HEK293 (cell line): ENCODE measurements at regions not wholly inside any gene's neighbourhood (a gene's known extent, or its start where the extent isn't known, plus 50 kb on each side); places are given as distances from the start of the nearest gene placed in this dataset.

ENCODE experiments used
- CTCF ChIA-PET: fragments of 350-600 bp; formaldehyde crosslinking; extraction: SDS; loops from one replicate; lab custom pipeline; 2021; ENCODE audit warnings: antibody characterized with exemption; lab: Yijun Ruan, JAX
- POLR2A ChIA-PET: fragments of 300-600 bp; formaldehyde crosslinking; extraction: SDS; loops from one replicate; lab custom pipeline; 2020; ENCODE audit warnings: antibody characterized with exemption, inconsistent platforms; lab: Yijun Ruan, JAX
- H3K27ac ChIP-seq: fragments of 200-500 bp; sonication (Bioruptor generic); 2 replicates; pipeline ENCODE4 v1.5.1; 2014; ENCODE audit warnings: low read depth, low read length, control low read depth, inconsistent platforms; ENCODE audit errors: extremely low read depth
- H3K36me3 ChIP-seq, 2 experiments: fragments of 200-500 bp in 1 of 2; sonication (Bioruptor generic) in 1 of 2; 1 replicate in 1 of 2; 2 replicates in 1 of 2; pipeline ENCODE4 v1.5.1; 2014 to 2017; ENCODE audit warnings: inconsistent platforms in 2 of 2, low read length in 2 of 2; ENCODE audit not compliant: control insufficient read depth in 2 of 2, insufficient read depth in 1 of 2
- H3K4me1 ChIP-seq: fragments of 200-500 bp; sonication (Bioruptor generic); 2 replicates; pipeline ENCODE4 v1.5.1; 2014; ENCODE audit warnings: mild to moderate bottlenecking, low read length, inconsistent platforms; ENCODE audit not compliant: control insufficient read depth, insufficient read depth
- H3K4me3 ChIP-seq: 2 replicates; pipeline ENCODE4 v1.5.1; 2011; ENCODE audit warnings: low read depth, mild to moderate bottlenecking, control low read depth, low read length, moderate library complexity
- H3K9me3 ChIP-seq: fragments of 200-500 bp; sonication (Bioruptor generic); 2 replicates; pipeline ENCODE4 v1.5.1; 2014; ENCODE audit warnings: low read depth, low read length, inconsistent platforms; ENCODE audit not compliant: control insufficient read depth, insufficient read depth
- AEBP2 ChIP-seq: fragments of 450-650 bp; formaldehyde crosslinking; IDR thresholded peaks from 2 replicates; pipeline ENCODE4 v1.5.1; 2016; ENCODE audit warnings: missing biosample characterization, missing genetic modification characterization, borderline replicate concordance
- GLIS1 ChIP-seq: fragments of 450-650 bp; formaldehyde crosslinking; IDR thresholded peaks from 2 replicates; pipeline ENCODE4 v1.5.1; 2016; ENCODE audit warnings: missing biosample characterization, missing genetic modification characterization
- KLF17 ChIP-seq: fragments of 450-650 bp; formaldehyde crosslinking; IDR thresholded peaks from 2 replicates; pipeline ENCODE4 v1.5.1; 2016; ENCODE audit warnings: missing biosample characterization, missing genetic modification characterization
- KLF9 ChIP-seq: fragments of 450-650 bp; formaldehyde crosslinking; IDR thresholded peaks from 2 replicates; pipeline ENCODE4 v1.5.1; 2016; ENCODE audit warnings: missing biosample characterization, missing genetic modification characterization, low read depth
- MEIS1 ChIP-seq: sonication (generic); formaldehyde crosslinking; IDR thresholded peaks from 2 replicates; pipeline ENCODE4 v1.8.1; 2022; ENCODE audit warnings: missing genetic modification reagents, mild to moderate bottlenecking, borderline replicate concordance
- RBAK ChIP-seq: fragments of 450-650 bp; formaldehyde crosslinking; IDR thresholded peaks from 2 replicates; pipeline ENCODE4 v1.5.1; 2016; ENCODE audit warnings: missing biosample characterization, missing genetic modification characterization
- ZBTB20 ChIP-seq: fragments of 450-650 bp; formaldehyde crosslinking; IDR thresholded peaks from 2 replicates; pipeline ENCODE4 v1.5.1; 2016; ENCODE audit warnings: missing biosample characterization, missing genetic modification characterization
- ZBTB21 ChIP-seq: fragments of 450-650 bp; formaldehyde crosslinking; IDR thresholded peaks from 2 replicates; pipeline ENCODE4 v1.5.1; 2017; ENCODE audit warnings: missing biosample characterization, missing genetic modification characterization
- ZEB2 ChIP-seq: fragments of 450-650 bp; formaldehyde crosslinking; IDR thresholded peaks from 2 replicates; pipeline ENCODE4 v1.5.1; 2016; ENCODE audit warnings: missing biosample characterization, missing genetic modification characterization
- ZNF174 ChIP-seq: fragments of 450-650 bp; formaldehyde crosslinking; IDR thresholded peaks from 2 replicates; pipeline ENCODE4 v1.5.0; 2017; ENCODE audit warnings: missing biosample characterization, mild to moderate bottlenecking, missing genetic modification characterization
- ZNF2 ChIP-seq: fragments of 450-650 bp; formaldehyde crosslinking; IDR thresholded peaks from 2 replicates; pipeline ENCODE4 v1.5.1; 2016; ENCODE audit warnings: missing biosample characterization, missing genetic modification characterization
- ZNF211 ChIP-seq: fragments of 450-650 bp; formaldehyde crosslinking; IDR thresholded peaks from 2 replicates; pipeline ENCODE4 v1.5.1; 2016; ENCODE audit warnings: low read depth, missing biosample characterization, missing genetic modification characterization
- ZNF221 ChIP-seq: fragments of 450-650 bp; formaldehyde crosslinking; IDR thresholded peaks from 2 replicates; pipeline ENCODE4 v1.5.1; 2017; ENCODE audit warnings: missing biosample characterization, missing genetic modification characterization, borderline replicate concordance
- ZNF398 ChIP-seq: fragments of 450-650 bp; formaldehyde crosslinking; IDR thresholded peaks from 2 replicates; pipeline ENCODE4 v1.5.1; 2017; ENCODE audit warnings: missing biosample characterization, missing genetic modification characterization
- ZNF514 ChIP-seq: fragments of 450-650 bp; formaldehyde crosslinking; IDR thresholded peaks from 2 replicates; pipeline ENCODE4 v1.5.1; 2016; ENCODE audit warnings: missing biosample characterization, missing genetic modification characterization
- ZNF658 ChIP-seq: fragments of 450-650 bp; formaldehyde crosslinking; IDR thresholded peaks from 2 replicates; pipeline ENCODE4; 2016; ENCODE audit warnings: missing biosample characterization, missing genetic modification characterization
- ZNF843 ChIP-seq: fragments of 450-650 bp; formaldehyde crosslinking; IDR thresholded peaks from 2 replicates; pipeline ENCODE4 v1.5.1; 2016; ENCODE audit warnings: missing biosample characterization, missing genetic modification characterization
- ZXDB ChIP-seq: fragments of 450-650 bp; formaldehyde crosslinking; IDR thresholded peaks from 2 replicates; pipeline ENCODE4 v1.5.1; 2016; ENCODE audit warnings: missing biosample characterization, missing genetic modification characterization
- TF ChIP-seq, protein P1 (sequence below): fragments of 450-650 bp; formaldehyde crosslinking; IDR thresholded peaks from 2 replicates; pipeline ENCODE4 v1.5.1; 2016; ENCODE audit warnings: missing biosample characterization, missing genetic modification characterization
- TF ChIP-seq, protein P2 (sequence below): fragments of 450-650 bp; formaldehyde crosslinking; IDR thresholded peaks from 2 replicates; pipeline ENCODE4 v1.5.1; 2017; ENCODE audit warnings: missing biosample characterization, missing genetic modification characterization
- TF ChIP-seq, protein P3 (sequence below): fragments of 450-650 bp; formaldehyde crosslinking; IDR thresholded peaks from 2 replicates; pipeline ENCODE4 v1.5.1; 2016; ENCODE audit warnings: missing biosample characterization, missing genetic modification characterization

DNA sequence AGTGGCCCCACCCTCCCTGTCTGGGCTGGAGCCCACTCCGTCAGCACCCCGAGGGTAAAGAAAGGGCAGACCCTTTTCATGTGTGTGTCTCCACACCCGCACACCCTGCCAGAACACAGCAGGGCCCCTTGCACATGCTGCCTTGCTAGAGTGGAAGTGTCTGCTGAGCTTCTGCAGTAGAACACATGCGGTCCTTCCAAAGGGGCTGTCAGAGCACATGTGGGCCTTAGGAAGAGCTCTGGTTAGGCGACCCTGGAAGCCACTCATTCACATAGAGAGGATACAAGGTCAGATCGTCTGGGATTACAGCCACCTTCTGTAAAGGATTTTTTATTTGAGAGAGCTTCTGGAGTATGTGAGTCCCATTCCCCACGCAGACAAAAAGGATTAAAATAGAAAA is 613.2 kb upstream of the RAB6C start (continued):
- no peak for TF ChIP-seq ZNF211 (tag by site-specific recombination)

- TF ChIP-seq ZNF514 = no peak
- TF ChIP-seq GLIS1 = no peak
- TF ChIP-seq ZXDB (tag by site-specific recombination) = no peak
- TF ChIP-seq ZNF174 (tag by site-specific recombination) = no peak
- TF ChIP-seq, protein P1, sequence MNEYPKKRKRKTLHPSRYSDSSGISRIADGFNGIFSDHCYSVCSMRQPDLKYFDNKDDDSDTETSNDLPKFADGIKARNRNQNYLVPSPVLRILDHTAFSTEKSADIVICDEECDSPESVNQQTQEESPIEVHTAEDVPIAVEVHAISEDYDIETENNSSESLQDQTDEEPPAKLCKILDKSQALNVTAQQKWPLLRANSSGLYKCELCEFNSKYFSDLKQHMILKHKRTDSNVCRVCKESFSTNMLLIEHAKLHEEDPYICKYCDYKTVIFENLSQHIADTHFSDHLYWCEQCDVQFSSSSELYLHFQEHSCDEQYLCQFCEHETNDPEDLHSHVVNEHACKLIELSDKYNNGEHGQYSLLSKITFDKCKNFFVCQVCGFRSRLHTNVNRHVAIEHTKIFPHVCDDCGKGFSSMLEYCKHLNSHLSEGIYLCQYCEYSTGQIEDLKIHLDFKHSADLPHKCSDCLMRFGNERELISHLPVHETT = no peak
- TF ChIP-seq, protein P2, sequence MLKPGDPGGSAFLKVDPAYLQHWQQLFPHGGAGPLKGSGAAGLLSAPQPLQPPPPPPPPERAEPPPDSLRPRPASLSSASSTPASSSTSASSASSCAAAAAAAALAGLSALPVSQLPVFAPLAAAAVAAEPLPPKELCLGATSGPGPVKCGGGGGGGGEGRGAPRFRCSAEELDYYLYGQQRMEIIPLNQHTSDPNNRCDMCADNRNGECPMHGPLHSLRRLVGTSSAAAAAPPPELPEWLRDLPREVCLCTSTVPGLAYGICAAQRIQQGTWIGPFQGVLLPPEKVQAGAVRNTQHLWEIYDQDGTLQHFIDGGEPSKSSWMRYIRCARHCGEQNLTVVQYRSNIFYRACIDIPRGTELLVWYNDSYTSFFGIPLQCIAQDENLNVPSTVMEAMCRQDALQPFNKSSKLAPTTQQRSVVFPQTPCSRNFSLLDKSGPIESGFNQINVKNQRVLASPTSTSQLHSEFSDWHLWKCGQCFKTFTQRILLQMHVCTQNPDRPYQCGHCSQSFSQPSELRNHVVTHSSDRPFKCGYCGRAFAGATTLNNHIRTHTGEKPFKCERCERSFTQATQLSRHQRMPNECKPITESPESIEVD (tag by site-specific recombination) = no peak
- no peak for TF ChIP-seq ZBTB20
- no peak for TF ChIP-seq ZBTB21 (tag by site-specific recombination)
- no peak for TF ChIP-seq MEIS1 (CRISPR knock-in tag)
- no peak for TF ChIP-seq ZNF221 (tag by site-specific recombination)
- ChIA-PET CTCF (interaction anchor here (0.6 kb wide), 1 partner anchor 1139 kb away, joined by 3 read pairs; no protein-coding TSS in a partner anchor), POLR2A (no interaction called here)
- Histone ChIP-seq H3K4me1 (no peaks in the 10 kb centered on the region), H3K4me3 (no peak overlapping the region), H3K36me3 (no peaks in the 10 kb centered on the region), H3K27ac (no peak overlapping the region), H3K9me3 (no peaks in the 10 kb centered on the region)
Measured at GRCh38 chr2:129367107-129367506, 612.4 kb upstream of the RAB6C start.

- H3K27ac ChIP-seq = no peak overlapping the region
- no peaks in the 10 kb centered on the region for H3K9me3 ChIP-seq
- no peak overlapping the region for H3K4me3 ChIP-seq
- TF ChIP-seq KLF9 (no peak), ZEB2 (tag by site-specific recombination) (no peak)
- TF ChIP-seq, protein P3, sequence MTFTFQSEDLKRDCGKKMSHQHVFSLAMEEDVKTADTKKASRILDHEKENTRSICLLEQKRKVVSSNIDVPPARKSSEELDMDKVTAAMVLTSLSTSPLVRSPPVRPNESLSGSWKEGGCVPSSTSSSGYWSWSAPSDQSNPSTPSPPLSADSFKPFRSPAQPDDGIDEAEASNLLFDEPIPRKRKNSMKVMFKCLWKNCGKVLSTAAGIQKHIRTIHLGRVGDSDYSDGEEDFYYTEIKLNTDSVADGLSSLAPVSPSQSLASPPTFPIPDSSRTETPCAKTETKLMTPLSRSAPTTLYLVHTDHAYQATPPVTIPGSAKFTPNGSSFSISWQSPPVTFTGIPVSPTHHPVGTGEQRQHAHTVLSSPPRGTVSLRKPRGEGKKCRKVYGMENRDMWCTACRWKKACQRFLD (tag by site-specific recombination) = no peak
- H3K4me1 ChIP-seq = no peaks in the 10 kb centered on the region
- CTCF ChIA-PET = no interaction called here
- POLR2A ChIA-PET = no interaction called here
- no peaks in the 10 kb centered on the region for H3K36me3 ChIP-seq
Measured at GRCh38 chr2:129369437-129369836, 610.0 kb upstream of the RAB6C start.

GRCh38 chr2:129374452-129374851 is 605.0 kb upstream of the RAB6C start:
- Histone ChIP-seq H3K4me1 (no peaks in the 10 kb centered on the region), H3K9me3 (no peaks in the 10 kb centered on the region), H3K36me3 (no peaks in the 10 kb centered on the region), H3K4me3 (no peak overlapping the region), H3K27ac (no peak overlapping the region)
- ChIA-PET POLR2A (no interaction called here), CTCF (no interaction called here)
- TF ChIP-seq ZNF843 (tag by site-specific recombination) (no peak), AEBP2 (tag by site-specific recombination) (no peak), ZNF398 (tag by site-specific recombination) (no peak), RBAK (tag by site-specific recombination) (no peak), ZNF658 (tag by site-specific recombination) (no peak), ZNF2 (tag by site-specific recombination) (no peak), KLF9 (no peak), KLF17 (tag by site-specific recombination) (no peak)
